Natural killer cell treated with Interleukin-12 subunit alpha and Interleukin-12 subunit beta and Interleukin-15 and Interleukin-18, amount 100 ng/mL, for 72 hours (primary cell): ENCODE measurements at regions not wholly inside any gene's neighbourhood (a gene's known extent, or its start where the extent isn't known, plus 50 kb on each side); places are given as distances from the start of the nearest gene placed in this dataset.
"Not testable (repeated sequence)": the region's sequence is repeated elsewhere in the genome, so short reads cannot be mapped to it uniquely, and the experiment has no call there.

ENCODE experiments used
- ATAC-seq, 2 donors: fragments of 150-1000 bp; cut with Tn5 transposase in 1 of 2; sonication (Bioruptor Pico), chemical (Tn5 transposase) in 1 of 2; 2 replicates each; pipeline ENCODE4 v1.10.0; 2021
- DNase-seq: peaks from one replicate; pipeline ENCODE4 v3.0.0; 2022; ENCODE audit warnings: low spot score
- H3K27ac Mint-ChIP-seq, 2 donors: 1 replicate in 1 of 2; 2 replicates in 1 of 2; pipeline ENCODE4 v1.8.0; 2022; ENCODE audit warnings: mixed read lengths in 2 of 2, mild to moderate bottlenecking in 1 of 2, moderate library complexity in 1 of 2
- H3K27me3 Mint-ChIP-seq, 2 donors: 1 replicate in 1 of 2; 2 replicates in 1 of 2; pipeline ENCODE4 v1.8.0; 2022; ENCODE audit warnings: mixed read lengths in 2 of 2
- H3K36me3 Mint-ChIP-seq: one replicate; pipeline ENCODE4 v1.8.0; 2022; ENCODE audit warnings: mixed read lengths
- H3K4me1 Mint-ChIP-seq, 2 donors: 1 replicate in 1 of 2; 2 replicates in 1 of 2; pipeline ENCODE4 v1.8.0; 2022; ENCODE audit warnings: low read depth in 2 of 2, mixed read lengths in 2 of 2, mild to moderate bottlenecking in 1 of 2
- H3K4me3 Mint-ChIP-seq: one replicate; pipeline ENCODE4 v1.8.0; 2022; ENCODE audit warnings: mixed read lengths
- H3K9me3 Mint-ChIP-seq: 2 replicates; pipeline ENCODE4 v1.8.0; 2022; ENCODE audit warnings: mixed read lengths

DNA sequence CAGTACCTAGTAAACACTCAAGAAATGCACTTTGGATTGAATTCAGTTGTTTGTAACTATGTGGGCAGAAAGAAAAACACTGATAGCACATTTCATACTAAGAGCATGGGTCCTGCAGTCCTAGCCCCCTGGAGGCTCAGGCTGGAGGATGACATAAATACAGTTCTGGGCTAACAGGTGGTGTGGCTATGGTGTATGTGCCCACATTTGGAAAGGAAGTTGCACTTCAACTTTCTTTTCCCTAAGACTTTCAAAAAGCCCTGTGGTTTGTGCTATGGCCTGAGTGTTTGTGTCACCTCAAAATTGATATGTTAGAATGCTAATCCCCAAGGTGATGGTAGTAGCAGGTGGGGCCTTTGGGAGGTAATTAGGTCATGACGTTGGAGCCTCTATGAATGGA, 218.2 kb downstream of the CDCA7 start:
- no peak overlapping the region for H3K27ac Mint-ChIP-seq
- peaks cover 0 to 5% of the 10 kb centered on the region in 2 donors for H3K4me1 Mint-ChIP-seq
- no peak overlapping the region for H3K4me3 Mint-ChIP-seq
- no peak for DNase-seq
- peaks cover 7% of the 10 kb centered on the region for H3K9me3 Mint-ChIP-seq
- peaks cover 5% of the 10 kb centered on the region for H3K36me3 Mint-ChIP-seq
- H3K27me3 Mint-ChIP-seq = peaks cover 9 to 28% of the 10 kb centered on the region in 2 donors
- no peak for ATAC-seq

DNA sequence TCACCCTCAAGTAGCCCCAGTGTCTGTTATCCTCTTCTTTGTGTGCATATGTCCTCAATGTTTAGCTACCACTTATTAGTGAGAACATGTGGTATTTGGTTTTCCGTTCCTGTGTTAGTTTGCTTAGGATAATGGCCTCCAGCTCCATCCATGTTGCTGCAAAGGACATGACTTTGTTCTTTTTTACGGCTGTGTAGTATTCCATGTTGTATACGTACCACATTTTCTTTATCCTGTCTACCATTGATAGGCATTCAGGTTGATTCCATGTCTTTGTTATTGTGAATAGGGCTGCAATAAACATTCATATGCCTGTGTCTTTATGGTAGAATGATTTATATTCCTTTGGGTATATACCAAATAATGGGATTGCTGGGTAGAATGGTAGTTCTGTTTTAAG, 219.1 kb downstream of the CDCA7 start:
- H3K4me3 Mint-ChIP-seq, H3K4me1 Mint-ChIP-seq, DNase-seq, H3K9me3 Mint-ChIP-seq, H3K27ac Mint-ChIP-seq, ATAC-seq, H3K36me3 Mint-ChIP-seq: not testable (repeated sequence)
- peaks cover 9 to 28% of the 10 kb centered on the region in 2 donors for H3K27me3 Mint-ChIP-seq

DNA sequence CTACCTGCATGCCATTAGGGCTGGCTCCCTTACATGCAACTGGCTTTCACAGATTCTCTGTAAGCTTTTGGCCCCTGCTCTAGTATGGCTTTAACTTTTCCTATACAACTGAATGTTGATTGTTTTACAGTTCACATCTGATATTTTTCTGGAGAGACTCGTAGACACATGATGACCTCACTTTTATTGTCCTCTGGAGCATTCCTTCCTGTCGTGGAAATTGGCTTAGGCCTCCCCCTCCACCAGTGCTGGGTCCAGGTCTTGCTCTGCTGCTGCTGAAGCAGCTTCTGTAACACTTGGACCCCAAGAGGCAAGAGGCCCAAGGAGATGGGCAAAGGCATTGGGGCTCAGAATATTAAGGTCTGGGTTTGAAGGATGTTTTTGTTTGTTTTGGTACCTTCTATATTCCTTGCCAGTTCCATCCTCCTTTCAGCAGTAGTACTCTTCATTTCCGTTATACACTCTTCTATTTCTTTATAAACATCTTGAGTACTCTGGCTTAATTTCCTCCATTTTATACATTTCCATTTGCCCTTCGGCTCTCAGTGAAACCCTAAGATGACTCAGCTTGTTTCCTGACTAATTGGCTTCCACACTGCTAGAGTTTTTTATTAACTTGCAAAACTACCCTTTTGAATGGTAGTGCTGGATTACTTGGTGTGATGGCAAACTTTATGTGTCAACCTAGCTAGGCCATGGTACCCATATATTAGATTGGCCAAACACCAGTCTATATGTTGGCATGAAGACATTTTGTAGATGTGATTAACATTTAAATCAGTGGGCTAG, 219.8 kb downstream of the CDCA7 start:
- DNase-seq (no peak), ATAC-seq (no peak)
- Mint-ChIP-seq H3K4me3 (no peak overlapping the region), H3K9me3 (peaks cover 7% of the 10 kb centered on the region), H3K27me3 (peaks cover 9 to 28% of the 10 kb centered on the region in 2 donors), H3K27ac (no peak overlapping the region), H3K36me3 (peaks cover 5% of the 10 kb centered on the region), H3K4me1 (peaks cover 0 to 5% of the 10 kb centered on the region in 2 donors)

DNA sequence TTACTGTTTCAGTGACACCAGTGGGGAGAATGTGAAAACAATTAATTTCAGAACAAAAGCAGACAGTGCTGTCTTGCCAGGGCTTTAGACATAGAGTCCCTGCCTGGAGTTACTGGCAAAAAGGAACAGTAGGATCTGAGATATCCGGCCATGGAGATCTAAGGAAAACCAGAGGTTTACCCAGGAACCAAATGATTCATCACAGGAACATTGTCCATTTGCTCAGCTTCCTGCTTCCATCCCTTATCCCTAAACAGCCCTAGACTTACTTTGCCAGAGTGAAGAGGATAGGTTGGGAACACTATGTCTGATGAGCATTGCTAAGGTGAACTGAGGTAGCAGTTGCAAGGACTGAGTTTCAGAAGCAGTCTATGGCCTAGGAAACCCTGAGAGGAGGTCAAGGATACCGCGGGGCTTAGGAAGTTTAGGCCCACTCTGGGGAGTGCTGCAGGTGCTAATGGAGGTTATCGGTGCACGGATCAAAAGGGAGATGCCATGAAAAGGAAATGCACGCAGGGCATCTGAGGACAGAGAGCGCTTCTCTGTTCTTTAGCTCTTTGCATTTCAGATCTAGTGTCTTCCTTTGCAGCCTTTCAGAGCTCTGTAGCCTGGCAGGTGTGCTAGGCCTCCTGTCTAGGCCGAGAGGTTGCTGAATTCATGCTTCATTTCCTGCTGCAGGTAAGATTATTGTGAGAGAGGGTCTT, 223.9 kb downstream of the CDCA7 start:
- H3K4me1 Mint-ChIP-seq = peaks cover 0 to 2% of the 10 kb centered on the region in 2 donors
- peaks cover 5% of the 10 kb centered on the region for H3K36me3 Mint-ChIP-seq
- peaks cover 15 to 27% of the 10 kb centered on the region in 2 donors for H3K27me3 Mint-ChIP-seq
- peaks cover 7% of the 10 kb centered on the region for H3K9me3 Mint-ChIP-seq
- H3K4me3 Mint-ChIP-seq = no peak overlapping the region
- no peak overlapping the region for H3K27ac Mint-ChIP-seq
- no peak for ATAC-seq
- no peak for DNase-seq

DNA sequence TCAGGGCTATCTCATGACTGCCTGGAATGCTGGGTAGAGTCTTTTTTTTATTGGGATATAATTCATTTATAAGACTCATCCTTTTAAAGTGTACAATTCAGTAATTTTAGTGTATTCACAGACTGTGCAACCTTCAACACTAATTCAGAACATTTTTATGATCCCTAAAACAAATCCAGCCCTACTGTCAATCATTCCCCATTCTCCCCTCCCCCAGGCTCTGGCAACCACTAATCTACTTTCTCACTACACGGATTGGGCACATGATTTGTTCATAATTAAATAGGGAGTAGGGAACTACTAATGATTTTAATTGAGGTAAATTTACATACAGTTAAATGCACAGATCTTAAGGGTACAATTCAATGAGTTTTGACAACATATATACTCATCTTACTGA, 225.7 kb downstream of the CDCA7 start:
- no peak for ATAC-seq
- H3K27me3 Mint-ChIP-seq = peaks cover 15 to 35% of the 10 kb centered on the region in 2 donors
- no peak for DNase-seq
- no peaks in the 10 kb centered on the region for H3K4me1 Mint-ChIP-seq
- H3K4me3 Mint-ChIP-seq = no peak overlapping the region
- peaks cover 5% of the 10 kb centered on the region for H3K36me3 Mint-ChIP-seq
- H3K9me3 Mint-ChIP-seq = peaks cover 4% of the 10 kb centered on the region
- H3K27ac Mint-ChIP-seq = no peak overlapping the region

DNA sequence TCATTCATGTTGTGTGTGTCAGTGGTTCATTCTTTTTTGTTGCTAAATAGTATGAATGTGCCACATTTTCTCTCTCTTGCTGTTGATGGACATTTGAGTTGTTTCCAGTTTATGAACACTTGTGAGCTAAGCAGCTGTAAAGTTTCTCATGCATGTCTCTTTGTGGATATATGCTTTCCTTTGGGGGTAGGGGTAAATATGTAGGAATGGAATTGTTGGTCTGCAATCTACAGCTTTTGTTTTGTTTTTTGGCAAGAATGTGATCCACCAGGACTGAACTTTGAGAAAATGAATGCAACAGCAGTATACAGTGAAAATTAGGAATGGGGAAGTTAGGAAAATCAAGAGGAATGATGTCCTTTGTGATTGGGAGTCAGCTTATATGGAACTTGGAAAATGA, 226.3 kb downstream of the CDCA7 start:
- Mint-ChIP-seq H3K36me3 (no peaks in the 10 kb centered on the region), H3K27ac (no peak overlapping the region), H3K4me3 (no peak overlapping the region), H3K4me1 (no peaks in the 10 kb centered on the region), H3K27me3 (peaks cover 13 to 29% of the 10 kb centered on the region in 2 donors), H3K9me3 (no peaks in the 10 kb centered on the region)
- ATAC-seq = no peak
- DNase-seq = no peak

DNA sequence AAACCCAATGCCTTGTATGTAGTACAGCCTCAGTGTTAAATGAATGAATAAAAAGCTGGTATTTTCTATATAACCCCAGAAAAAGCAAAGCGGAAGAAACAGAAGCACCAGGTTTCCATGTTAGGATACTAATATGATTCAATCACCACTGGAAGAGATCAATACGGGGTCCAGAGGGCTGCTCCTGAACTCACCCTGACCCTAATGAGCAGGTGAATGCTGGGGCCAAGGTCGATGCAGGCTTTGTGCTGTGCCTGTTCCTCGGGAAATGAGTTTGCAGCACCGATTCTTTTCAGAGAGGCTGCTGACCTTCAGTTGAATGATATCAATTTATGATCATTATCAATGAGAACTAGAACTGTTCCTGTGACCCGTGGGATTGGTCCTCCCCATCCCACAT, 228.5 kb downstream of the CDCA7 start:
- peaks cover 15 to 36% of the 10 kb centered on the region in 2 donors for H3K27me3 Mint-ChIP-seq

DNA sequence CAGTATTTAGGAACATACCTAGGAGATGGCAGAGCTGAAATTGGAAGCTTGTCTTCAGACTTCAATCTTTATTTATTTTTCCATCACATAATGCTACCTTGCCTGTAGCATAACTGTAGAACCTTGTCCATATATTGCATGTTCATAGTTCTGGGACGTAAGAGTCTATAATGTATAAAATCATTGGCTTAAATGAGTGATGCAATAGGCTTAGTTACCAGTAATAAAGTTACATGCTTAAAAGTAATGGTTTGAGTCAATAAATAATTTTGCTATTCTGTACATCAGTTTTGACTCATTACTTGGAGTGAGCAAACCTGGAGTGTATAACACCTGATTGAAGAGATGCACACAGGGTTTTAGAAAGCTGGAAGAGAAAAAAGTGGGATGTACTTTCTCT, 229.3 kb downstream of the CDCA7 start:
- H3K27ac Mint-ChIP-seq = no peak overlapping the region
- H3K36me3 Mint-ChIP-seq = no peaks in the 10 kb centered on the region
- DNase-seq (no peak), ATAC-seq (no peak)
- H3K4me3 Mint-ChIP-seq = no peak overlapping the region
- no peaks in the 10 kb centered on the region for H3K4me1 Mint-ChIP-seq
- no peaks in the 10 kb centered on the region for H3K9me3 Mint-ChIP-seq
- H3K27me3 Mint-ChIP-seq = peaks cover 16 to 44% of the 10 kb centered on the region in 2 donors

More for the DNA sequence above, 228.5 kb downstream of the CDCA7 start:
- Mint-ChIP-seq H3K9me3 (no peaks in the 10 kb centered on the region), H3K4me3 (no peak overlapping the region), H3K4me1 (no peaks in the 10 kb centered on the region), H3K27ac (no peak overlapping the region), H3K36me3 (no peaks in the 10 kb centered on the region)
- DNase-seq (no peak), ATAC-seq (no peak)

DNA sequence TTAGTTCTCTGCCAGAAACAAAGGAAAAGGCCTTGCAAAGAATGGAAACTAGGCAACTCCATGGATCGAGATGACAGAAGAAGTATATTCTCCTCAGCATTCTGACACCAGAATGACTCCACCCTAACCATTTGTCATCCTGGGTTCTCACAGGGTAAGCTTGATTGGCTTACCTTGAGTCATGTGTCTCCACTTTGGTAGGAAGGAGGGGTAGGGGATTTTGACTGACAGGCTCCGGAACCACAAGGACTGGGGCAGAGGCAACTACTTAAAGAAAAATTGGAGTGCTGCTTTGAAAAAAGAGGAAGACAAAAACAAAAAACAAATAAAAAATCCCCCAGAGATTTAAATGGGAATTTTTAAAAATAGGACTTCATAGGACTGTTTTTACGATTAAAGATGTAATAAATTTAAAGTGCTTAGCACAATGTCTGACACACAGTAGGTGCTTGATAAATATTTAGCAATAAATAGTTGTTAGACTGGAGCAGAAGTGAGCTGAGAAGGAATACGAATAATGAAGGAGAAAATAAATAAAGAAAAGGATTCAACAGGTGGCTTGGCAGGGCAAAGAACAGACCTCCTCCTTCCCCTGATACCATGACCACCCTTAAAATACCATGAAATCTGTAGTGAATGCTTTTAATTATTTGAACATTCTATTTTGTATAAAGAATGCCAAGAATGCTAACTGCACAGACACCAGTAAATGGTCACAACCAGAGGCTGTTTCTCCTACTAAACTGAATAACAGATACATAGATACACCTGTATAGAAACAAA, 230.2 kb downstream of the CDCA7 start:
- Mint-ChIP-seq H3K4me3 (no peak overlapping the region), H3K9me3 (no peaks in the 10 kb centered on the region), H3K36me3 (no peaks in the 10 kb centered on the region), H3K4me1 (no peaks in the 10 kb centered on the region), H3K27me3 (peaks cover 18 to 51% of the 10 kb centered on the region in 2 donors), H3K27ac (no peak overlapping the region)
- no peak for ATAC-seq
- DNase-seq = no peak

DNA sequence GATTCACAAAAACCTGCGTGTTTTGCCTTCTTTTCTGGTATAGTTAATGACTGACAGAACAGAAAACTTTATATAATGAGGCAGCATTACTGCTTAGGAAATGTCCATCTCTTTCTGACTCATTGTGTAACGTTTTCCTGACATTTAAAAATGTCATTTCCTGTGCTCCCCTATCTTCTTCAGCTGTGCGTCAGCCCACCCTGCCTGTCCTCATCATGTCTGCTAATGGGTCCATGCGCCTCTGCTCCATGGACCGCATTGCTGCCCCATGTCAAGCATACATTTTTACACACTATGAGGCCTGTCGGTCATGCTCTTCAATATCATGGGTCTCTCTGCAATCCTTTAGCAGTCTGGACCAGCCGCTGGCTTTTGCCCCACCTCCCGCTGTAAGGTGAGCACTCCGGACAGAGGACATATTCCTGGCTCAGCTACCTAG, 234.3 kb downstream of the CDCA7 start:
- Mint-ChIP-seq H3K27me3 (peaks cover 8 to 31% of the 10 kb centered on the region in 2 donors), H3K36me3 (peaks cover 7% of the 10 kb centered on the region), H3K27ac (no peak overlapping the region), H3K4me3 (no peak overlapping the region), H3K9me3 (peaks cover 6% of the 10 kb centered on the region), H3K4me1 (no peaks in the 10 kb centered on the region)
- no peak for ATAC-seq
- no peak for DNase-seq

DNA sequence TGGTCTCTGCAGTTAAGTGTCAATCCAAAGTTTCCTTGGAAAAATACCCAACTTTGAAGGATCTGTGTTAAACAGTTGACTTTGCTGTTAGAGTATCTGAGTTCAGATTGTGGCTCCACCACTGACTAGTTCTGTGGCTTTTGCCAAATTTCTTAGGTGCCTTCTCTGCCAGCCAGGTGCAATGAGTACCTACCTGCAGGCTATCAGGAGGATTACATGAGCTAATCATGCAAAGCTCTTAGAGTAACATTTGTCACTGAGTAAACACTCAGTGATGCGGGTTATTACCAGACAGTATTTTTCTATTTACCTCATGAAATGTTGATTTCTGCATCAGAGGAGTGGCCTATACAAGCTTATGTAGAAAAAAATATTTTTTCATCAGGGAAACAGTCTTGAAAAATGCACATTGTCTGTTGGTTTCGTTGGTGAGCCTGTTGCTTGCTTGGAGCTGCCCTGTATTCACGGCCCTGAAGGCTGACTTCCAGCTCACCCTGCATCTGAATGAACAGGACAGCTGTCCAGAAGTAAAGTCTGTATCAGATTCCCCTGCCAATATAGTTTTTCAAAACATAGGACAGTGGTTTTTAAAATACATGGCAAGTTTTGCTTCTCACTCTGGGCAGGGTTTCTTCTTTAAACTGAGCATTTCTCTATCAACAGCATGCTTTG, 235.1 kb downstream of the CDCA7 start:
- no peak overlapping the region for H3K27ac Mint-ChIP-seq
- peaks cover 7% of the 10 kb centered on the region for H3K36me3 Mint-ChIP-seq
- no peaks in the 10 kb centered on the region for H3K4me1 Mint-ChIP-seq
- H3K4me3 Mint-ChIP-seq = no peak overlapping the region
- H3K9me3 Mint-ChIP-seq = peaks cover 6% of the 10 kb centered on the region
- no peak for DNase-seq
- H3K27me3 Mint-ChIP-seq = peaks cover 8 to 31% of the 10 kb centered on the region in 2 donors
- ATAC-seq = no peak

DNA sequence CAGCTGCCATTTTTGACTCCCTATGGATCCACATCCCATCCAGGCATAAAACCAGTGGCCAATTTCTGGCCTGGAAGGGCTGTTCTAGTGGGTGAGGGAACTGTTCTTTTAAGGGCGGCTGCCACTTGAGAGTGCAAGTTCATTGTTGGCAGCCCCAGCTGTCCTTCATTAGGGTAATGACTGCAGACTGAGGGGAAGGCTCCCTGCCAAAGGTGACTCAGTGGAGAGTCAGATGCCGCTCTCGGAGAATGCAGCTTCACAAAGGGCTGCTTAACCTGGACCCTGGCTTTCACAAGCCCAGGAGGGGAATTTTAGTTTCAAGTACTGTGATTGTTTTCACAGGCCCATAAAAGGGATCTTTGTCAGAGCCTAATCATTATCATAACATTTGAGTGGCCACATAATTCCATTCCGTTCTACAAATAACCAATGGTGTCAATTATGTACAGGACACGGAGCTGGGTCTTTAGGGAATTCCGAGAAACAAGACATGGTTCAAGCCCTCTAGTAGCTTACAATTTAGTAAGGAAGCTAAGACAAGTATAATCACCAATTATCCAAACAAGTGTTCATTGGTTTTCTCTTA, 235.7 kb downstream of the CDCA7 start:
- H3K9me3 Mint-ChIP-seq = peaks cover 6% of the 10 kb centered on the region
- H3K4me3 Mint-ChIP-seq = no peak overlapping the region

DNA sequence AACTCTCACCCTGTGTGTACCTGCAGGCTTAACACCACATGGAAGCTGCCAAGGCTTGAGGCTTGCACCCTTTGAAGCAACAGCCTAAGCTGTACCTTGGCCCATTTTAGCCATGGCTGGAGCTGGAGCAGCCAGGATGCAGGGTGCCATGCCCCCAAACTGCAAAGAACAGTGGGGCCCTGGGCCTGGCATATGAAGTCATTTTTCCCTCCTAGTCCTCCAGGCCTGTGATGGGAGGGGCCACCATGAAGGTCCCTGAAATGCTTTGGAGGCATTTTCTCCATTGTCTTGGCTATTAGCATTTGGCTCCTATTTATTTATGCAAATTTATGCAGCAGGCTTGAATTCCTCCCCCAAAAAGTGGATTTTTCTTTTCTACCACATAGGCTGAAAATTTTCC, 238.4 kb downstream of the CDCA7 start:
- Mint-ChIP-seq H3K4me3 (no peak overlapping the region), H3K27me3 (peaks cover 11 to 24% of the 10 kb centered on the region in 2 donors), H3K27ac (no peak overlapping the region), H3K9me3 (peaks cover 9% of the 10 kb centered on the region), H3K36me3 (peaks cover 7% of the 10 kb centered on the region), H3K4me1 (no peaks in the 10 kb centered on the region)
- ATAC-seq (no peak), DNase-seq (no peak)

More for the DNA sequence above, 235.7 kb downstream of the CDCA7 start:
- H3K4me1 Mint-ChIP-seq = no peaks in the 10 kb centered on the region
- peaks cover 8 to 31% of the 10 kb centered on the region in 2 donors for H3K27me3 Mint-ChIP-seq
- H3K27ac Mint-ChIP-seq = no peak overlapping the region
- peaks cover 7% of the 10 kb centered on the region for H3K36me3 Mint-ChIP-seq
- DNase-seq = no peak
- no peak for ATAC-seq
